GM12878 (cell line): ENCODE measurements at regions not wholly inside any gene's neighbourhood (a gene's known extent, or its start where the extent isn't known, plus 50 kb on each side); places are given as distances from the start of the nearest gene placed in this dataset.

Source experiments
- ATAC-seq: fragments of 200-7000 bp; cut with Tn5 transposase; 3 replicates; pipeline ENCODE4 v1.9.1; 2020; ENCODE audit warnings: mild to moderate bottlenecking, moderate library complexity
- BruUV-seq: library from RNA; stranded (reverse); fragments of 400-500 nt; replicated peaks from 2 replicates; lab custom pipeline; 2021; lab: Mats Ljungman, UMichigan
- CTCF ChIA-PET: fragments of 300-600 bp; sonication (Branson Sonifier 250); formaldehyde crosslinking; extraction: SDS; loops from one replicate; lab custom pipeline; 2021; ENCODE audit warnings: inconsistent platforms; lab: Yijun Ruan, JAX
- POLR2A ChIA-PET: fragments of 350-600 bp; formaldehyde crosslinking; extraction: SDS; loops from one replicate; lab custom pipeline; 2021; ENCODE audit warnings: inconsistent platforms; lab: Charles Lee
- RAD21 ChIA-PET: fragments of 300-600 bp; sonication (Branson Sonifier 250); formaldehyde crosslinking; loops from one replicate; lab custom pipeline; 2023; ENCODE audit warnings: antibody characterized with exemption; ENCODE audit not compliant: unreplicated experiment; lab: Charles Lee
- SMC1A ChIA-PET: fragments of 300-600 bp; sonication (Branson Sonifier 250); formaldehyde crosslinking; loops from one replicate; lab custom pipeline; 2023; ENCODE audit not compliant: unreplicated experiment, uncharacterized antibody; lab: Charles Lee
- DNase-seq: peaks from one replicate; pipeline ENCODE4 v3.0.0-alpha.2; 2011; ENCODE audit warnings: low read depth, low spot score
- FAIRE-seq: peaks from 3 replicates; lab custom pipeline; 2011; peaks lifted over from hg19 to GRCh38; lab: Jason Lieb, UNC
- H2AFZ ChIP-seq: 2 replicates; pipeline ENCODE4 v1.6.0; 2011; ENCODE audit warnings: low read depth, low read length, control low read depth; ENCODE audit not compliant: control insufficient read depth
- H3K27ac ChIP-seq: 2 replicates; pipeline ENCODE4 v1.5.1; 2011; ENCODE audit warnings: control low read depth; ENCODE audit not compliant: control insufficient read depth, insufficient read depth
- H3K27me3 ChIP-seq, 2 experiments: replicated peaks in 1 of 2; 2 replicates each; pipeline versions ENCODE4 v1.6.0 to v1.6.1; 2011; ENCODE audit warnings: low read length in 1 of 2; ENCODE audit not compliant: control insufficient read depth in 2 of 2, insufficient read depth in 2 of 2
- H3K36me3 ChIP-seq, 2 experiments: 2 replicates each; pipeline ENCODE4 v1.5.1; 2011; ENCODE audit warnings: low read length in 1 of 2; ENCODE audit not compliant: control insufficient read depth in 2 of 2, insufficient read depth in 2 of 2
- H3K4me1 ChIP-seq: 2 replicates; pipeline ENCODE4 v1.6.1; 2011; ENCODE audit warnings: mild to moderate bottlenecking, low read length, moderate library complexity, mixed read lengths; ENCODE audit not compliant: control insufficient read depth, insufficient read depth
- H3K4me2 ChIP-seq: 2 replicates; pipeline ENCODE4 v1.6.0; 2011; ENCODE audit warnings: control low read depth; ENCODE audit not compliant: control insufficient read depth, insufficient read depth
- H3K4me3 ChIP-seq: fragments of 200-600 bp; sonication (generic); 2 replicates; pipeline ENCODE4 v1.5.1; 2016
- H3K79me2 ChIP-seq: 2 replicates; pipeline ENCODE4 v1.6.0; 2011; ENCODE audit warnings: low read length; ENCODE audit not compliant: control insufficient read depth, insufficient read depth
- H3K9ac ChIP-seq: 2 replicates; pipeline ENCODE4 v1.8.0; 2011; ENCODE audit warnings: low read length, control low read depth, mixed read lengths; ENCODE audit not compliant: control insufficient read depth, insufficient read depth
- H3K9me3 ChIP-seq: replicated peaks from 3 replicates; pipeline ENCODE4 v1.5.1; 2011; ENCODE audit warnings: mild to moderate bottlenecking, low read length; ENCODE audit not compliant: control insufficient read depth, insufficient read depth
- H4K20me1 ChIP-seq: 2 replicates; pipeline ENCODE4 v1.6.0; 2011; ENCODE audit not compliant: control insufficient read depth, insufficient read depth
- ATF3 ChIP-seq: IDR thresholded peaks from 2 replicates; pipeline ENCODE4 v1.6.1; 2011; ENCODE audit warnings: low read depth, mild to moderate bottlenecking, low read length, moderate library complexity, borderline replicate concordance; ENCODE audit errors: extremely low read depth
- CBX5 ChIP-seq: sonication (generic); IDR thresholded peaks from 2 replicates; pipeline ENCODE4 v1.6.1; 2016; ENCODE audit warnings: low read depth, moderate library complexity, mild to moderate bottlenecking, inconsistent platforms
- EP300 ChIP-seq, 2 experiments: fragments of 150-350 bp in 1 of 2; IDR thresholded peaks; 2 replicates each; pipeline ENCODE4 v1.6.1; 2011 to 2012; ENCODE audit warnings: low read depth in 2 of 2, low read length in 2 of 2, borderline replicate concordance in 1 of 2, improper control_type of control experiment in 1 of 2, inconsistent platforms in 1 of 2; ENCODE audit not compliant: control insufficient read depth in 1 of 2
- FOXM1 ChIP-seq: IDR thresholded peaks from 2 replicates; pipeline ENCODE4 v1.6.1; 2012; ENCODE audit warnings: low read depth, mild to moderate bottlenecking, inconsistent platforms, low read length, moderate library complexity
- IRF3 ChIP-seq: fragments of 450-650 bp; IDR thresholded peaks from 2 replicates; pipeline ENCODE4 v1.6.1; 2014; ENCODE audit warnings: mild to moderate bottlenecking
- RBBP5 ChIP-seq: fragments of 200-600 bp; sonication (generic); conservative IDR thresholded peaks from 2 replicates; pipeline ENCODE4 v1.6.1; 2016
- REST ChIP-seq: IDR thresholded peaks from 2 replicates; pipeline ENCODE4 v1.6.1; 2012; ENCODE audit warnings: mild to moderate bottlenecking, low read depth, low read length
- TCF3 ChIP-seq: IDR thresholded peaks from 2 replicates; pipeline ENCODE4 v1.6.1; 2012; ENCODE audit warnings: low read depth, mild to moderate bottlenecking, low read length, borderline replicate concordance; ENCODE audit not compliant: insufficient read depth
- ZBED1 ChIP-seq: IDR thresholded peaks from 2 replicates; pipeline ENCODE4 v1.6.1; 2016; ENCODE audit warnings: borderline replicate concordance
- WGBS: methylation state at CpG from one replicate; pipeline ENCODE4 v1.1.6; 2016; ENCODE audit warnings: low lambda C conversion rate; ENCODE audit not compliant: insufficient replicate concordance, insufficient coverage; ENCODE audit errors: missing lambda C conversion rate; 5-methylcytosine and 5-hydroxymethylcytosine counted together
- in situ Hi-C: fragments of 300-500 bp; cut with MboI; formaldehyde crosslinking; loops from 9 replicates; pipeline ENCODE4 v1.14.3; 2018; ENCODE audit warnings: mixed read lengths
- intact Hi-C: fragments of 100-400 bp; cut with micrococcal nuclease; formaldehyde crosslinking; loops from one replicate; pipeline ENCODE4 v1.14.2; 2022; ENCODE audit not compliant: unreplicated experiment
- TF ChIP-seq, protein P1 (sequence below): fragments of 450-650 bp; IDR thresholded peaks from 2 replicates; pipeline ENCODE4 v1.6.1; 2017; ENCODE audit warnings: low read depth, mild to moderate bottlenecking, moderate library complexity

- Histone ChIP-seq H3K27me3 (no peaks in the 10 kb centered on the region), H3K4me3 (no peak overlapping the region), H4K20me1 (no peaks in the 10 kb centered on the region), H3K9ac (no peak overlapping the region), H3K4me1 (no peaks in the 10 kb centered on the region), H2AFZ (no peak overlapping the region), H3K27ac (no peak overlapping the region), H3K4me2 (no peak overlapping the region), H3K9me3 (no peaks in the 10 kb centered on the region; the same call in 2 of the 3 replicates), H3K36me3 (no peaks in the 10 kb centered on the region), H3K79me2 (no peaks in the 10 kb centered on the region)
- BruUV-seq, result no TSS peak
- ChIA-PET CTCF (no interaction called here), RAD21 (no interaction called here), POLR2A (no interaction called here), SMC1A (no interaction called here)
- intact Hi-C loops, result no loop called here
- no peak for TF ChIP-seq TCF3
- TF ChIP-seq IRF3, result no peak
- TF ChIP-seq, protein P1, sequence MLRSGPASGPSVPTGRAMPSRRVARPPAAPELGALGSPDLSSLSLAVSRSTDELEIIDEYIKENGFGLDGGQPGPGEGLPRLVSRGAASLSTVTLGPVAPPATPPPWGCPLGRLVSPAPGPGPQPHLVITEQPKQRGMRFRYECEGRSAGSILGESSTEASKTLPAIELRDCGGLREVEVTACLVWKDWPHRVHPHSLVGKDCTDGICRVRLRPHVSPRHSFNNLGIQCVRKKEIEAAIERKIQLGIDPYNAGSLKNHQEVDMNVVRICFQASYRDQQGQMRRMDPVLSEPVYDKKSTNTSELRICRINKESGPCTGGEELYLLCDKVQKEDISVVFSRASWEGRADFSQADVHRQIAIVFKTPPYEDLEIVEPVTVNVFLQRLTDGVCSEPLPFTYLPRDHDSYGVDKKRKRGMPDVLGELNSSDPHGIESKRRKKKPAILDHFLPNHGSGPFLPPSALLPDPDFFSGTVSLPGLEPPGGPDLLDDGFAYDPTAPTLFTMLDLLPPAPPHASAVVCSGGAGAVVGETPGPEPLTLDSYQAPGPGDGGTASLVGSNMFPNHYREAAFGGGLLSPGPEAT, result no peak
- TF ChIP-seq FOXM1, result no peak
- TF ChIP-seq REST, result no peak
- TF ChIP-seq EP300 (IDR thresholded peaks at IDR 0.05; ENCODE audit: borderline replicate concordance in 1 of 2, control insufficient read depth in 1 of 2, low read depth in 2 of 2, low read length in 2 of 2), result no peak
- TF ChIP-seq ZBED1, result no peak
- no peak for TF ChIP-seq RBBP5
- no peak for TF ChIP-seq CBX5
- no peak for TF ChIP-seq ATF3
- DNase-seq (no peak), FAIRE-seq (no peak), ATAC-seq (no peak)
- WGBS, result 14% methylated on average over 9 of the region's 9 CpGs
- in situ Hi-C loops, result no loop called here
These were observed 146.9 kb downstream of the TENT4A start for GRCh38 chr5:6859951-6860638.
